ENCODE measurements at regions not wholly inside any gene's neighbourhood (a gene's known extent, or its start where the extent isn't known, plus 50 kb on each side); places are given as distances from the start of the nearest gene placed in this dataset.

GRCh38 chr21:41597811-41598231 lies 89.9 kb upstream of the TMPRSS2 start:
- no peak for TF ChIP-seq CTCF (IDR thresholded peaks at IDR 0.05)
- no peak for TF ChIP-seq POLR2AphosphoS5 (IDR thresholded peaks at IDR 0.05)
- no peak for TF ChIP-seq POLR2A (IDR thresholded peaks at IDR 0.05)
